ENCODE measurements at regions not wholly inside any gene's neighbourhood (a gene's known extent, or its start where the extent isn't known, plus 50 kb on each side); places are given as distances from the start of the nearest gene placed in this dataset.

DNA sequence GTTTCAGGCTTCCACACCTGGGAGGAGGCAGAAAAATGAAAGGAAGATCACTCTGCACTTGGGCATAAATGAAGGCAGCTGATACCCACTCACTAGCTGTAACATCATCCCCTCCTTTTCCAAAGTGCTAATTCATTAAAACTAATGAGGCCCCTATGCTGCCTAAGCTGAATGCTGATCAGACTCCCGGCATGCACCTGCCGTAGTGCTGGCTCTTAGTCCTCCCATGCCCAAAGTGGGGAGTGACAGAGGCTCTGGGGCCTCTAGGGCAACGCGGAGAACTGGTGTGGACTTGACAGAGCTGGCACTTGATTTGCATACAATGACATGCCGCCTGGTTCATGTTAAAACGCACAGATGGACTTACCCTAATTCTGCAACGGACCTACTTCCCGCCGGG lies 96.5 kb upstream of the NCAM1 start:
- TF ChIP-seq, protein P1, sequence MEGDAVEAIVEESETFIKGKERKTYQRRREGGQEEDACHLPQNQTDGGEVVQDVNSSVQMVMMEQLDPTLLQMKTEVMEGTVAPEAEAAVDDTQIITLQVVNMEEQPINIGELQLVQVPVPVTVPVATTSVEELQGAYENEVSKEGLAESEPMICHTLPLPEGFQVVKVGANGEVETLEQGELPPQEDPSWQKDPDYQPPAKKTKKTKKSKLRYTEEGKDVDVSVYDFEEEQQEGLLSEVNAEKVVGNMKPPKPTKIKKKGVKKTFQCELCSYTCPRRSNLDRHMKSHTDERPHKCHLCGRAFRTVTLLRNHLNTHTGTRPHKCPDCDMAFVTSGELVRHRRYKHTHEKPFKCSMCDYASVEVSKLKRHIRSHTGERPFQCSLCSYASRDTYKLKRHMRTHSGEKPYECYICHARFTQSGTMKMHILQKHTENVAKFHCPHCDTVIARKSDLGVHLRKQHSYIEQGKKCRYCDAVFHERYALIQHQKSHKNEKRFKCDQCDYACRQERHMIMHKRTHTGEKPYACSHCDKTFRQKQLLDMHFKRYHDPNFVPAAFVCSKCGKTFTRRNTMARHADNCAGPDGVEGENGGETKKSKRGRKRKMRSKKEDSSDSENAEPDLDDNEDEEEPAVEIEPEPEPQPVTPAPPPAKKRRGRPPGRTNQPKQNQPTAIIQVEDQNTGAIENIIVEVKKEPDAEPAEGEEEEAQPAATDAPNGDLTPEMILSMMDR (IDR thresholded peaks at IDR 0.05), result no peak
- TF ChIP-seq POLR2A (IDR thresholded peaks at IDR 0.05), result no peak

Measured in vagina (tissue), 2 donors.